GM18511 (cell line): ENCODE measurements at regions not wholly inside any gene's neighbourhood (a gene's known extent, or its start where the extent isn't known, plus 50 kb on each side); places are given as distances from the start of the nearest gene placed in this dataset.
"Not testable (repeated sequence)": the region's sequence is repeated elsewhere in the genome, so short reads cannot be mapped to it uniquely, and the experiment has no call there.

ENCODE experiments used
- ATAC-seq: cut with Tn5 transposase; IDR thresholded peaks from one replicate; pipeline ENCODE4 v1.9.1; 2021; ENCODE audit warnings: mild to moderate bottlenecking, moderate library complexity; ENCODE audit not compliant: unreplicated experiment

DNA sequence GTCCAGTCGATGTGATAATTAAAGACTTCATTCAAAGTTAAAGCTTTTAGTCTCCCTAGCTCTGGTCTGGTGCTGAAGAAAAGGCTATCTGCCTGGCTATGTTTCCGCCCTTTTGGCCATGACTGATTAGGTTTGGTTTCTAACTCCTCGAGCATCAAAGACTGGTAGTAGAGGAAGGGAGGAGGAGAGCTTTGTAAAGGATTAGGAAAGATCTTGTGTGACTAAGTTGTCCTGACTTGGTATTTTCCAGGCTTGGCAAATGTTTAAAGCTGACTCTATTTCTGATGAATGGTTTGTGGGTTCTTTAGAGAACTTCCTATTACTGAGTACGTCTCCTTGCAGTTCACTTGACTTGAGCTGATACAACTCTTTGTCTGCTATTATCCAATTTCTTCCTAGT, 312.9 kb downstream of the GJA1 start:
- no peak for ATAC-seq

DNA sequence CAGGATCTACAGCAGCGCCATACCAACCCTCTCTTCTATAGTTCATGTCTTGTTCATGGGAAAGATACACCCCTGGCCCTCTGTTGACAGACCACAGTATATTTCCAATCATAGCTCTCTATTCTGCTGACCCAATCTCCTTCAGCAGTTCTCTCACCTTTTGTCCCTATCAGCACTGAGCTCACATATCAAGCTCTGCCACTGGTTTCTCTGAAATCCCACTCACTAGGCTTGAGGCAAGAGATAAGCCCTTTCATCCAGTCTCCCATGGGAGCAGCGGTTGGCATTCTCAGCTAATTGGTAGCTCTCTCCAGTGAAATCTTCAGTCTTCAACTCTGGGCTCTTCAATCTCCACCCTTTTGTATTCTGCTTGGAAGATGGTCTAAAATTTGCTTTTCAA, 313.4 kb downstream of the GJA1 start:
- ATAC-seq, result no peak

DNA sequence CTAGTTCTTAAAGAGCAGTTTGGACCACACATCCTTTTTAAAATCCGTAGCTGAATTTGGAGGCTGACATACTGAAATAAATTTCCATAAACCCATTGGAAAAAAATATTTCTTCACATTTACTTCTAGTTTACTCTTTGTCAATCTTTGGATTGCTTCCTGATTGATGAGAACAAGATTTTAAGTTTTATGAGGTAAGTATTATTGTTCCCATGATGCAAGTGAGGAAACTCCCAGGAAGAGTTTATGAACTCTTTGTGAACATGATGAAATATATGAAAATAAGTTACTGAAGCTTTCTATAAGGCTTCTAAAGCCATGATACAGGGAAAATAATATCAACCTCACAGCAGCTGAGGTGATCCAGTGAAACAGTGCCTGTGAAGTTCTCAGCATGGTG, 320.0 kb downstream of the GJA1 start:
- no peak for ATAC-seq

DNA sequence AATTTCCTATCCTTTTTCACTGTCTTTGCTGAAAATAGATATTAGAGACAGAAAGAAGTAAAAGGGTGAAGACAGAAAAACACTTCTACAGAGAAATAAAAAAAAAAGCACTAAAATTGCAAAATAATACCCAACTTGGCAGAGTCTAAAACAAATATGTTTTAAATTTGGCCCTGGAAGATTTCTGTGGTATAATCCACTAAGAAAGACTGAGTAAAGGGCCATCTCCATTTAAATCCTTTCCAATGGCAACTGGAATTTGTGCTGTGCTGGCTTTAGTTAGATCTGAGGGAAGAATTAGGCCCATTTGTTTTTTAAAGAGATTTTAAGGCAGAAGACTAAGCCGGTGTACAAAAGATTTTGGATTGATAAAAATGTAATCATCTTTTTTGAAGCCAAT, 321.2 kb downstream of the GJA1 start:
- no peak for ATAC-seq

DNA sequence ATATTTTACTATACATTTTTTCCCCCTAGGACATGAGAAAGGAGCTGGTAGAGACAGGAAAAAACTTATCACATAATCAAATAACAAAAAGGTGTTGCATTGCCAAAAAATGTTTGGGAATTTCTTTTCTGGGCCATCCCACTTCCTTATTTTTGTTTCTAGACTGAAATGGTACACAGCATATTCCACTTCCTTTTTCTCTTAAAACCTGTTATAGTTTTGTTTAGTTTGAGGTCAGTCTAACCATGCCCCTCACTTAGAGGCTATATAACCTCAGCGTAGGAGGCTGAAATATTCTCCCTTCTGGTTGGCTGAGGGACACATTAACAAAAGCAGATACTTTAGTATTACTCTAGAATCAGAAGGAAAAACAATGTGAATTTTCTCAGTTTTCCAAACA, 323.9 kb downstream of the GJA1 start:
- peak; percentile 75 for ATAC-seq

DNA sequence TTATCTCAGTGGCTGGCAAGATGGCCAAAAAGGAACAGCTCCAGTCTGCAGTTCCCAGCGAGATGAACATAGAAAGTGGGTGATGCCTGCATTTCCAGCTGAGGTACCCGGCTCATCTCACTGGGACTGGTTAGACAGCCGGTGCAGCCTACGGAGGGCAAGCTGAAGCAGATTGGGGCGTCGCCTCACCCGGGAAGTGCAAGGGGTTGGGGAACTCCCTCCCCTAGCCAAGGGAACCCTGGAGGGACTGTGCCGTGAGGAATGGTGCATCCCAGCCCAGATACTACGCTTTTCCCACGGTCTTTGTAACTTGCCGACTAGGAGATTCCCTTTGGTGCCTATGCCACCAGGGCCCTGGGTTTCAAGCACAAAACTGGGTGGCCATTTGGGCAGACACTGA, 324.7 kb downstream of the GJA1 start:
- no peak for ATAC-seq

DNA sequence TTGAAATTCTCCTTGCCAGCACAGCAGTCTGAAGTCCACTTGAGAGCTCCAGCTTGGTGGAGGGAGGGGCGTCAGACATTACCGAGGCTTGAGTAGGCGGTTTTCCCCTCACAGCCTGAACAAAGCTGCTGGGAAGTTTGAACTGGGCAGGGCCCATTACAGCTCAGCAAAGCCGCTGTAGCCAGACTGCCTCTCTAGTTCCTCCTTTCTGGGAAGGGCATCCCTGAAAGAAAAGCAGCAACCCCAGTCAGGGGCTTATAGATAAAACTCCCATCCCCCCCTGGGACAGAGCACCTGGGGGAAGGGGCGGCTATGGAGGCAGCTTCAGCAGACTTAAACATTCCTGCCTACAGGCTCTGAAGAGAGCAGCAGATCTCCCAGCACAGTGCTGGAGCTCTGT, 325.3 kb downstream of the GJA1 start:
- ATAC-seq, result no peak

DNA sequence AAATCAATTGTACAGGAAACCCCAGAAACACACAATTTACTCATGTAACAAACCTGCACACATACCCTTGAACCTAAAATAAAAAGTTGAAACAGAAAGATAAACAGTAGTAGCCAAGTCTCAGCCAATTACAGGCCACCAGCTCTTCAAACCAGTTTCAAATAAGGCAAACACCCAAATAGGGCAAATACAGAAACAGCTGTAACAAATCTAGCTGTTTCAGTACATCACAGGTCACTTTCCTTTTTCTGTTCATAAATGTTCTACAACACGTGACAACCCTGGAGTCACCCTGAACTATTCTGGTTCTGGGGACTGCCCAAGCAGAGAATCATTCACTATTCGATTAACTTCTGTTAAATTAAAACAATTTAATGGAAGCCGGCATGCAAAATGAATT, 329.0 kb downstream of the GJA1 start:
- peak; percentile 91 for ATAC-seq

DNA sequence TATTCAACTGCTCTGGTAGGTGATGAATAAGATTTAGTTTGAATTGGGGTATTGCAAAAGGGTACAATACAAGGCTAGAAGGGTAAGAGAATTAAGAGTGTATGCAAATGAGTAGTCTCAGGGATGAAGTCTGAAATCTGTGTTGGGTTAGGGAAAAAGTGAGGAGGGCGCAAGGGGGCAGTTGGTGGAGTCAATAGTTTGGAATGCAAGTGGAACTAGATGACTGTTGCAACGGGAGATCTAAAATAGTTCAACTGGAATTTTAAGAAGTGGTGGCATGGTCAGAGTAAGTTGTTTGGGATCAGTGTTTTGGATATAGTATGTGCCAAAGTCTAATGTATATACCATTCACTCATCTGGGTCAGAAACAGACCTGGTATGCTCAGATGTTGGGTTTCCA, 329.6 kb downstream of the GJA1 start:
- ATAC-seq, result peak; percentile 1

DNA sequence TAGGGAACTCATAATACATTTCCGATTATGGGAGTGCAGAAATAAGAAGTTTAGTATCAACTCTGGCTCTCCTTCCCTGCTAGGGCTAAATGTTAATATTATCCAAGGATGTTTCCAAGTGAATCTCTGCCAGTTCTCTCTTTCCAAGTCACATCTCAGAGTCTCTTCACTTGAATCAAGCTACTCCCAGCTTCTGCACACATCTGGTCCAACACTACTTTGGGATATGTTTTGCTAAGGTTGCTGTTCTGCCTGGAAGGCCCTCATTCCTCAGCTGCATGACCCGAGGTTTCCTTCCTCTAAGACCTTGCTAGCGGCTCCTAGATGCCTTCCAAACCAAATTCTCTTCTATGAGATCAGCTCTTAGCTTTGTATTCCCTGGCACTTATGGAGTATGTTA, 331.8 kb downstream of the GJA1 start:
- no peak for ATAC-seq

DNA sequence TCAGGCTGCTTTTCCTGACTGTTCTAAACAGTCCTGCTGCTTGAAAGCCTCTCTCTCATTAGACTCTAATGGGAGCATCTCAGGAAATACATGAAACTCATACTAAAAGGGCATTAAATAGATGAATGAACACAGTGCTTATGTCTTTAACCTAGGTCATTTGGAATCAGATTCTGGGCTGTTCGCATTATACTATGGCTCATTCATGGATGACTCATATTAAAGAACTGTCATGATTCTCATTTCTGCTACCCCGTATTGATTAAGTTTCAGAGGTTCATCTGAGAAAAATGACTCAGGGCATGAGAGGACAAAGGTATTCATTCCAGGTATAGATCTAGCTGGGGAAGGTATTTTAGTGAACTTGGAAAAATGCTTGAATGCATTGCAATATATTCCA, 335.5 kb downstream of the GJA1 start:
- peak; percentile 65 for ATAC-seq

DNA sequence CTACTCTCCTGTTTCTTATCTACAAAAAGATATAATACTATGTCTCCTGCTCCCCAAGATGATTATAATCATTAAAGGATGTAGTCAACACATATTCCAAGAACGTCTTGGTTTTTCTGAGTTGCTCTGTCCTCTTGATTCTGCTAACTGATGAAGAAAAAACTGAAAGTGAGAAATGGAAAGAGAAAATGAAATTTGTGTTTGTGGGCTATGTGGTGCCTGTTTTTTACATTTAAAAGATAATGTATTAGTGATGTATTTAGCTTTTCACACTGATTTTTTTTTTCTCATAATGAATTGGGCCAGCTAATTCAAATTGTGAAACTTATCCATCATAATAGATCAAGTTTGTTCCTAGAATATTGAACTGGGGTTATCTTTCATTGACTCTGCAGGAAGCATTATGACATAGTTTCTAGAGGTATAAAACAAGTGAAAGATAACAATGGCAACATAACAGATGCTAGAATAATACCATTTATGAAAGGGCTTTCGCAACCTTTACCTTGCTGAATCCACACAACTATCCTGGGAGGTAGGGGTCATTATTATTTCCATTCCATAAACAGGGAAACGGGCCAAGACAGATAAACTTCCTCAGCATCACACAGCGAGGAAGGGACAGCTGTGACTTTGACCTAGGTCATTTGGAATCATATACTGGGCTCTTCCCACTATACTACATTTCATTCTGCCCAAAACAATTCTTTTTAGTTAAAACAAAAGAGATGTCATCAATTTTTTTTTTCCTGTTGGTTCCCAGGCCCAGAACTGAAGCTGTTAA, 336.7 kb downstream of the GJA1 start:
- peak; percentile 87 for ATAC-seq

DNA sequence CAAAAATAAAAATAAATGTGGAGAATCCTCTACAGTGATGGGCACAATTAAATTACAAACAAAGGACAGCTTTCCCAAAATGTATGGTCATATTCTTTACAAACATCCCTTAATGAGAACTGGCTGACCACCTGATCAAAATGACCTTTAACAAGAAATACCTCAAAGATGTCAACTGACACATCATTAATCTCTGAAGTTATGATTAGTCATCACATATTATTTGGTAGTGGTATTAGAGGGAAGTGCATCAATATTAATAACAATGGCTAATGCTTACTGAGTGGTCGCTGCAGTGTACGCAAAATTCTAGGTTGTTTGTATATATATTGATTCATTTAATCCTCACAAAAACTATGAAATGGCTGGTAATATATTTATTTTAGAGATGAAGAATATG, 340.6 kb downstream of the GJA1 start:
- ATAC-seq, result no peak

DNA sequence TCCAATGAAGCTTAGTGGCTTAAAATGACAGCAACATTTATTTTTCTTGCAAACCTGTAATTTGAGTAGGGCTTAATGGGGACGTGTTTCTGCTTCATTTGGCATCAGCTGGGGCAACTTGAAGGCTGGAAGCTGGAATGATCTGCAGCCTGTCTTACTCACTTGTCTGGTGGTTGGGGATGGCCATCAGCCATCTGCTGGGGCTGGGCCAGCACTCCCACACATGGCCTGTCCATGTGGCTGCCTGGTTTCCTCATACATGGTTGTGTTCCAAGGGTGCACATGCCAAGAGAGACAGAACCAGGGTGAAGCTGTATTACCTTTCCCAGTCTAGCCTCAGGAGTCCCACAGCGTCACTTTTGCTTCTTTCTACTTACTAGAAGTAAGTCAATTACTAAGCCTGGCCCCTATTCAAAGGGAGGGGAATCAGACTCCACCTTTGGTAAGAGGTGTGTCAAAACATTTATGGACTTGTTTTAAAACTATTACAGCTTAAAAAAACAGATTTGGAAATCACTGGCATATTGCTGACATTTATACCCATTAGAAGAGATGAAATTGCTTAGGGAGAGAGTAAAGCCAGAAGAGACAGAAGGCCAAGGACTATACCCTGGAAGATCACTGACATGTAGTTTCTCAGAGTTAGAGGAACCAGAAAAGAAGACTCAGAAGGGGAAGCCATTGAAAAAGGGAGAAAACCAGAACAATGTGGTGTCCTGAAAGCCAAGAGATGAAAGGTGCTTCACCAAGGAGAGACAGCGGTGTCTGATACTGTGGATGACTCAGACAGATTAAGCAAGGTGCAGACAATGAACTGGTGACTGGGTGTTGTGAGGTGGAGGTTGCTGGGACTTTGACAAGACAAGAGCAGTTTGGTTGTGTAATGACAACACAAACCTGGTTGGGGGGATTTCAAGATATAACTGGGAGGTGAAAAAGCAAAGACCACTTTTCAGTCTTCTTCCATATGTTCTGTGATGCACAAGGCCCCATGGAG, 345.2 kb downstream of the GJA1 start:
- ATAC-seq, result no peak

DNA sequence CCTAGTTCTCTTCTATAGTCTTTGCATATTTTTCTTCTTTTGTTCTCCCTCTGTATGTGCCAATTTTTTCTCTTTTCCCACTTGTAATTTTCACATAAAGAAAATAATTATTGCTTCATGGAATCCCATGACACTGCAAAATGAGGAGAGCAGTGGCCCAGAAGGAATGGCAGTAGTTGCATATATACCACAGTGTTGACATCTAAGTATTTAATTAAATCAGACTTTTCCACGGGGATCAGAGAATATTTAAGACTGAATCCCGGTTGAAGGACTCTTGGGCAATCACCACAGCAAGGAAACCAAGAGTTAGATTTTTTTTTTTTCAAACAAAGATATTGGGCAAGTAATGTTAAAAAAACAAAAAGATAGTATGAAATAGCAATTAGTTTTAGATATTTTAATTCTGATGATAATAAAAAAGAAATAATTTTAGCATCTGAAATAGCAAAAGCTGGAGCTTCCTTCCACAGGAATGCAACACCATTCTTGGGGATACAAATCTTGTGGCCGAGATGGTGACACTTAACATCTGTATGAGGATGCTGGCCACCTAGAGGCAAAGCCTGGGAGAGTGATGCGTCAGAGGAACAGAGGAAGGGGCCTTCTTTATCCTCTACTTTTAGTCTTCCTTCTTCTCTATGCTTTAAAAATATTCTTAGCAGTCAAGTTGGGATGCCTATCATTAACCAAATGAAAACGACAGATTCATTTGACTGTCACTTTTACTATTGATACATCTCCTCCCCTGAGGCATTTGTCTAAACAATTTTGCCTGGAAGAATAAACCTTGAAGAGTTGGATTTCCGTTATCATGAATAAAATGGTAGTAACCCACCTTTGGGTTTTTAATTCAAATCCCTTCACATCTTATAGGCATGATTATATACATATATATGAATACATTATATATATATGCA, 356.2 kb downstream of the GJA1 start:
- ATAC-seq, result no peak

DNA sequence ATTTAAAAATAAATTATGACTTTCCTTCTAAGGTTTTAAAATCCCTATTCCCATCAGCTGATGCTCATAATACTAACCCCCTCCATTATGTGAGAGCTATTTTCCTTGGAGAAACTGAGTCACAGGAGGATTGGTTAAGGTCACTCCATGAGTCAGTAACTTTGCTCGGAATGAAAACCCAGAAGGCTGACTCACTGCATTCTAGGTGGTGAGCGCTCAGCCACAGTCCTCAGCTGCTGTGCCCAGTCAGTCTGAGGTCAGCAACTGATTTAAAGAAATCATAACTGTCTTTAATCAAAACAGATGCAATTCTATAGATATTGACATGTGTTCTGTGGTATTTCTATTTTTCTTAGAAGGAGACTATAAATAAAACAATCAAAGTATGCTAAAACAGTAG, 359.2 kb downstream of the GJA1 start:
- no peak for ATAC-seq

DNA sequence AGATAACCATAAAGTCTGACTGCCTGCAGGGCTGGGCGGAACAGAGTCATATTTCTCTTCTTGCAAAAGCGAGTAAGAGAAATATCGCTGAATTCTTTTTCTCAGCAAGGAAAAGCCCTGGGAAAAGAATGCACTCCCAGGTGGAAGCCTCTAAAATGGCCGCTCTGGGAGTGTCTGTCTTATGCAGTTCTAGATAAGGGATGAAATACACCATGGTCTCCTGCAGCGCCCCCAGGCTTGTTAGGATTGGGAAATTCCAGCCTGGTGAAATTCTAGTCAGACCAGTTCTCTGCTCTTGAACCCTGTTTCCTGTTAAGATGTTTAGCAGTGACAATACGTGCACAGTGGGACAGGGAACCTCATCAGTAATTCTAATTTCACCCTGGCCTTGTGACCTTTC, 362.2 kb downstream of the GJA1 start:
- not testable (repeated sequence) for ATAC-seq

DNA sequence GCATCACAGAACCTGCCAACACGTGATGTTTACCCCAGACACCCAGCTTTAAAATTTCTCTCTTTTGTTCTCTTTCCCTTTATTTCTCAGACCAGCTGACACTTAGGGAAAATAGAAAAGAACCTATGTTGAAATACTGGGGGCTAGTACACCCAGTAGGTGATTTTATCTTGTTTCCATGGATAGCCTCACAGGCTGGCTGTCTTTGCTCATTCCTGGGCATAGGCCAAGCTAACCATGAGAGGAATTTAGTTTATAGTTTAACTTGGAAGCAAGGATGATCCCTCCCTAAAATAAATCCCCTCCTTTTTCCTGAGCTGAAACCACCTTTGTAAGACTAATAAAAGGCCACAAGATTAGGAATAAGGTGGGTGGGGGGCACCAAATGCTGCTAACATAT, 362.7 kb downstream of the GJA1 start:
- not testable (repeated sequence) for ATAC-seq

DNA sequence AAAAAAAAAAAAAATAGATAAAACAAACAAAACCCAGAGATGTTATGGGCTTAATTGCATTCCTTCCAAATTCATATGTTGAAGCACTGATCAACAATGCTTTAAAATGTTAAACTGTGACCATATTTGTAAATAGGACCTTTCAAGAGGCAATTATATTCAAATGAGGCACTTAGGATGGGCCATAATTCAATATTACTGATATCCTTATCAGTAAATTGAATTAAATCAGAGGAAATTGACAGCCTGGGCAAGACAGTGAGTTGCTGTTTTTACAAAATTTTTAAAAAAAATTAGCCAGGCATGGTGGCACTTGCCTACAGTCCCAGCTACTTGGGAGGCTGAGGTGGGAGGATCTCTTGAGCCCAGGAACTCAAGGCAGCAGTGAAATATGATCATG, 364.1 kb downstream of the GJA1 start:
- no peak for ATAC-seq

DNA sequence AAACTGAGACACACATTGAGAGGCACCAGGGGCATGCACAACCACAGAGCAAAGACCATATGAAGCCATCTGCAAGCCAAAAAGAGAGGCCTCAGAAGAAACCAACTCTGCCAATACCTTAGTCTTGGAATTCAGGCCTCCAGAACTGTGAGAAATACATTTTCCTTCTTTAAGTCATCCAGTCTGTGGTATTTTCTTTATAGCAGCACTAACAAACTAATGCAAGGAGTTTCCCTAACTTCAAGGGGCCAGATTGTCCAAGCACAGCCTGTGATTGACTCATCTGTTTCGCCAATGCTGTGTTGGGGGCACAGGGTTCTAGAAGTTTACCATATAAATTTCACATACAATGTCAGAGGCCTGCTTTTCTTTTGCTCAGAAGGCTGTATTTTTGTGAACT, 364.6 kb downstream of the GJA1 start:
- ATAC-seq, result no peak

DNA sequence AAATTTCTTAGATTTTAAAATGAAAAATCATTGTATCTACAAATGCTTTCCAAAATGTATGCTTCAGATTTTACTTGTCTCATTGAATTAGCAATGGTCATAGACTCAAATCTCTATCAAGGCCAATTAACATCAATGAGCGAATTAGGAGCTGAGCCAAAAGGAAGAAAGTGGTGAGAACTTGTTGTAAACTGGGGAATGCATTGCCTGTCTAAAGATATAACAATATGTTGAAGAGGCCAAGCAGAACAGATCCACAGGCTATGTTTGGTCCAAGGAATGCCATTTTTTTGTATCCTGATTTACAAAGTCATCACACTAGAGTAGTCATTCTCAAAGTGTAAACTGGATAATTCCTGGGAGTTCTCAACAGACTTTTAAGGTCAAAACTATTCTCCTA, 370.7 kb downstream of the GJA1 start:
- no peak for ATAC-seq
